Astrocyte (in vitro differentiated cells and primary cell): ENCODE measurements at regions not wholly inside any gene's neighbourhood (a gene's known extent, or its start where the extent isn't known, plus 50 kb on each side); places are given as distances from the start of the nearest gene placed in this dataset.

Source experiments
- DNase-seq: peaks from one replicate; pipeline ENCODE4 v3.0.0-alpha.2; 2010; ENCODE audit warnings: low read depth
- FAIRE-seq: peaks from 2 replicates; lab custom pipeline; 2011; peaks lifted over from hg19 to GRCh38; lab: Jason Lieb, UNC
- H2AFZ ChIP-seq: 2 replicates; pipeline ENCODE4 v1.6.0; 2012; ENCODE audit warnings: low read depth, low read length, inconsistent platforms
- H3K27ac ChIP-seq: 2 replicates; pipeline ENCODE4 v1.5.1; 2011; ENCODE audit warnings: low read depth, low read length, inconsistent platforms
- H3K27me3 ChIP-seq: 2 replicates; pipeline ENCODE4 v1.6.0; 2011; ENCODE audit warnings: low read length, inconsistent platforms; ENCODE audit not compliant: insufficient read depth
- H3K36me3 ChIP-seq: 2 replicates; pipeline ENCODE4 v1.5.1; 2011; ENCODE audit warnings: low read length, inconsistent platforms; ENCODE audit not compliant: insufficient read depth
- H3K4me1 ChIP-seq: 2 replicates; pipeline ENCODE4 v1.5.1; 2011; ENCODE audit warnings: low read length, inconsistent platforms; ENCODE audit not compliant: insufficient read depth
- H3K4me2 ChIP-seq: 2 replicates; pipeline ENCODE4 v1.6.0; 2012; ENCODE audit warnings: low read length, inconsistent platforms
- H3K4me3 ChIP-seq: 2 replicates; pipeline ENCODE4 v1.5.1; 2011; ENCODE audit warnings: low read depth, mild to moderate bottlenecking, low read length, inconsistent platforms; ENCODE audit not compliant: insufficient read depth
- H3K79me2 ChIP-seq: 2 replicates; pipeline ENCODE4 v1.6.0; 2012; ENCODE audit warnings: mild to moderate bottlenecking, low read length, inconsistent platforms; ENCODE audit not compliant: insufficient read depth
- H3K9ac ChIP-seq: 2 replicates; pipeline ENCODE4 v1.6.0; 2012; ENCODE audit warnings: mild to moderate bottlenecking, low read length, inconsistent platforms
- H3K9me3 ChIP-seq: 2 replicates; pipeline ENCODE4 v1.5.1; 2012; ENCODE audit warnings: low read depth, mild to moderate bottlenecking, low read length, inconsistent platforms; ENCODE audit not compliant: insufficient read depth
- H4K20me1 ChIP-seq: 2 replicates; pipeline ENCODE4 v1.6.0; 2012; ENCODE audit warnings: low read length, inconsistent platforms; ENCODE audit not compliant: insufficient read depth
- H3K27ac Mint-ChIP-seq: one replicate; pipeline ENCODE4 v1.8.0; 2021; ENCODE audit warnings: mild to moderate bottlenecking, mixed read lengths; ENCODE audit not compliant: unreplicated experiment
- H3K27me3 Mint-ChIP-seq: one replicate; pipeline ENCODE4 v1.8.0; 2021; ENCODE audit warnings: low read depth, mixed read lengths; ENCODE audit not compliant: unreplicated experiment
- H3K36me3 Mint-ChIP-seq: one replicate; pipeline ENCODE4 v1.8.0; 2021; ENCODE audit warnings: low read depth, mixed read lengths; ENCODE audit not compliant: unreplicated experiment
- H3K4me1 Mint-ChIP-seq: one replicate; pipeline ENCODE4 v1.8.0; 2021; ENCODE audit warnings: low read depth, mixed read lengths; ENCODE audit not compliant: unreplicated experiment
- H3K4me3 Mint-ChIP-seq: one replicate; pipeline ENCODE4 v1.8.0; 2021; ENCODE audit warnings: mild to moderate bottlenecking, moderate library complexity, mixed read lengths; ENCODE audit not compliant: unreplicated experiment
- H3K9me3 Mint-ChIP-seq: one replicate; pipeline ENCODE4 v1.8.0; 2021; ENCODE audit warnings: mild to moderate bottlenecking, mixed read lengths; ENCODE audit not compliant: unreplicated experiment
- EZH2 ChIP-seq: IDR thresholded peaks from 2 replicates; pipeline ENCODE4 v1.6.1; 2012; ENCODE audit warnings: mild to moderate bottlenecking, low read length, inconsistent platforms; ENCODE audit not compliant: insufficient read depth
- TF ChIP-seq, protein P1 (sequence below): IDR thresholded peaks from 2 replicates; pipeline ENCODE4 v1.5.1; 2011; ENCODE audit warnings: low read depth, mild to moderate bottlenecking, inconsistent platforms, low read length, moderate library complexity; ENCODE audit not compliant: insufficient read depth

- DNase-seq (no peak), FAIRE-seq (no peak)
- H3K9me3 Mint-ChIP-seq: peaks cover 13% of the 10 kb centered on the region
- H3K4me1 Mint-ChIP-seq: no peaks in the 10 kb centered on the region
- Histone ChIP-seq H3K4me3 (no peak overlapping the region), H3K27me3 (peaks cover 3% of the 10 kb centered on the region), H3K79me2 (no peaks in the 10 kb centered on the region), H3K36me3 (no peaks in the 10 kb centered on the region), H3K9ac (no peak overlapping the region), H2AFZ (no peak overlapping the region), H3K4me2 (no peak overlapping the region), H3K27ac (no peak overlapping the region), H3K4me1 (no peaks in the 10 kb centered on the region), H3K9me3 (no peaks in the 10 kb centered on the region), H4K20me1 (no peaks in the 10 kb centered on the region)
- H3K27me3 Mint-ChIP-seq: peaks cover 18% of the 10 kb centered on the region
- H3K4me3 Mint-ChIP-seq: no peak overlapping the region
- TF ChIP-seq EZH2: no peak
- TF ChIP-seq, protein P1, sequence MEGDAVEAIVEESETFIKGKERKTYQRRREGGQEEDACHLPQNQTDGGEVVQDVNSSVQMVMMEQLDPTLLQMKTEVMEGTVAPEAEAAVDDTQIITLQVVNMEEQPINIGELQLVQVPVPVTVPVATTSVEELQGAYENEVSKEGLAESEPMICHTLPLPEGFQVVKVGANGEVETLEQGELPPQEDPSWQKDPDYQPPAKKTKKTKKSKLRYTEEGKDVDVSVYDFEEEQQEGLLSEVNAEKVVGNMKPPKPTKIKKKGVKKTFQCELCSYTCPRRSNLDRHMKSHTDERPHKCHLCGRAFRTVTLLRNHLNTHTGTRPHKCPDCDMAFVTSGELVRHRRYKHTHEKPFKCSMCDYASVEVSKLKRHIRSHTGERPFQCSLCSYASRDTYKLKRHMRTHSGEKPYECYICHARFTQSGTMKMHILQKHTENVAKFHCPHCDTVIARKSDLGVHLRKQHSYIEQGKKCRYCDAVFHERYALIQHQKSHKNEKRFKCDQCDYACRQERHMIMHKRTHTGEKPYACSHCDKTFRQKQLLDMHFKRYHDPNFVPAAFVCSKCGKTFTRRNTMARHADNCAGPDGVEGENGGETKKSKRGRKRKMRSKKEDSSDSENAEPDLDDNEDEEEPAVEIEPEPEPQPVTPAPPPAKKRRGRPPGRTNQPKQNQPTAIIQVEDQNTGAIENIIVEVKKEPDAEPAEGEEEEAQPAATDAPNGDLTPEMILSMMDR: no peak
- no peak overlapping the region for H3K27ac Mint-ChIP-seq
- peaks cover 2% of the 10 kb centered on the region for H3K36me3 Mint-ChIP-seq
These were observed 83.3 kb upstream of the CTBP2 start for GRCh38 chr10:125243532-125244253.

GRCh38 chr10:125238682-125239081 lies 78.3 kb upstream of the CTBP2 start:
- H3K27ac Mint-ChIP-seq: no peak overlapping the region
- H3K4me3 Mint-ChIP-seq: no peak overlapping the region
- Histone ChIP-seq H3K36me3 (no peaks in the 10 kb centered on the region), H3K9ac (no peak overlapping the region), H3K27ac (no peak overlapping the region), H3K4me2 (no peak overlapping the region), H2AFZ (no peak overlapping the region), H3K79me2 (no peaks in the 10 kb centered on the region), H3K4me1 (no peaks in the 10 kb centered on the region), H3K4me3 (no peak overlapping the region), H4K20me1 (no peaks in the 10 kb centered on the region), H3K9me3 (no peaks in the 10 kb centered on the region), H3K27me3 (no peaks in the 10 kb centered on the region)
- peaks cover 14% of the 10 kb centered on the region for H3K9me3 Mint-ChIP-seq
- FAIRE-seq: no peak
- no peaks in the 10 kb centered on the region for H3K36me3 Mint-ChIP-seq
- H3K4me1 Mint-ChIP-seq: no peaks in the 10 kb centered on the region
- DNase-seq: no peak
- no peak for TF ChIP-seq EZH2
- no peaks in the 10 kb centered on the region for H3K27me3 Mint-ChIP-seq

- H3K27ac Mint-ChIP-seq: no peak overlapping the region
- no peaks in the 10 kb centered on the region for H3K27me3 ChIP-seq
- H3K4me2 ChIP-seq: no peak overlapping the region
- peaks cover 21% of the 10 kb centered on the region for H3K4me1 Mint-ChIP-seq
- H2AFZ ChIP-seq: no peak overlapping the region
- H3K79me2 ChIP-seq: no peaks in the 10 kb centered on the region
- no peaks in the 10 kb centered on the region for H3K36me3 Mint-ChIP-seq
- no peak for DNase-seq
- H3K9me3 ChIP-seq: no peaks in the 10 kb centered on the region
- no peaks in the 10 kb centered on the region for H3K36me3 ChIP-seq
- no peak overlapping the region for H3K4me3 ChIP-seq
- H3K9ac ChIP-seq: no peak overlapping the region
- FAIRE-seq: no peak
- no peaks in the 10 kb centered on the region for H4K20me1 ChIP-seq
- peaks cover 13% of the 10 kb centered on the region for H3K9me3 Mint-ChIP-seq
- H3K27ac ChIP-seq: no peak overlapping the region
- TF ChIP-seq, protein P1: no peak
- TF ChIP-seq EZH2: no peak
- H3K4me3 Mint-ChIP-seq: no peak overlapping the region
- peaks cover 18% of the 10 kb centered on the region for H3K4me1 ChIP-seq
- H3K27me3 Mint-ChIP-seq: no peaks in the 10 kb centered on the region
These were observed 75.7 kb upstream of the CTBP2 start for GRCh38 chr10:125236091-125236490.
